ENCODE measurements at regions not wholly inside any gene's neighbourhood (a gene's known extent, or its start where the extent isn't known, plus 50 kb on each side); places are given as distances from the start of the nearest gene placed in this dataset.

- Histone ChIP-seq H4K20me1 (ENCODE audit: insufficient read depth) (no peaks in the 10 kb centered on the region), H2AFZ (ENCODE audit: low read depth, low read length) (no peak overlapping the region), H3K27ac (ENCODE audit: low read length) (no peak overlapping the region), H3K79me2 (replicated peaks; ENCODE audit: insufficient read depth, low read length) (no peaks in the 10 kb centered on the region), H3K27me3 (ENCODE audit: insufficient read depth, low read depth, low read length) (no peaks in the 10 kb centered on the region), H3K36me3 (ENCODE audit: insufficient read depth, low read length) (no peaks in the 10 kb centered on the region), H3K9me3 (ENCODE audit: low read length) (no peaks in the 10 kb centered on the region), H3F3A (ENCODE audit: insufficient read depth, low read length, poor library complexity, severe bottlenecking) (no peaks in the 10 kb centered on the region), H3K4me3 (ENCODE audit: low read length) (no peak overlapping the region), H3K4me2 (ENCODE audit: low read length) (no peak overlapping the region), H3K9ac (ENCODE audit: low read length) (no peak overlapping the region), H3K9me2 (ENCODE audit: insufficient read depth, low read length) (no peaks in the 10 kb centered on the region)
- no peak for TF ChIP-seq REST (IDR thresholded peaks at IDR 0.05; ENCODE audit: borderline replicate concordance)
- no peak for TF ChIP-seq EZH2 (IDR thresholded peaks at IDR 0.05; ENCODE audit: borderline replicate concordance, insufficient read depth, low read length, poor library complexity, severe bottlenecking)
- no peak for TF ChIP-seq RAD21 (conservative IDR thresholded peaks at IDR 0.05)
- no peak for TF ChIP-seq MXI1 (conservative IDR thresholded peaks at IDR 0.05; ENCODE audit: poor library complexity, severe bottlenecking)
- no peak for TF ChIP-seq TAF1 (IDR thresholded peaks at IDR 0.05; ENCODE audit: low read depth)
- TF ChIP-seq POLR2AphosphoS5 (IDR thresholded peaks at IDR 0.05), result no peak
These were observed 250.9 kb downstream of the BCL11A start for GRCh38 chr2:60302377-60303126.

- H3K27ac ChIP-seq (ENCODE audit: low read length), result no peak overlapping the region
- H3K36me3 ChIP-seq (ENCODE audit: insufficient read depth, low read length), result no peaks in the 10 kb centered on the region
- no peaks in the 10 kb centered on the region for H3F3A ChIP-seq (ENCODE audit: insufficient read depth, low read length, poor library complexity, severe bottlenecking)
- H4K20me1 ChIP-seq (ENCODE audit: insufficient read depth), result no peaks in the 10 kb centered on the region
- H3K4me3 ChIP-seq (ENCODE audit: low read length), result no peak overlapping the region
- H3K79me2 ChIP-seq (replicated peaks; ENCODE audit: insufficient read depth, low read length), result no peaks in the 10 kb centered on the region
- H2AFZ ChIP-seq (ENCODE audit: low read depth, low read length), result no peak overlapping the region
- no peaks in the 10 kb centered on the region for H3K27me3 ChIP-seq (ENCODE audit: insufficient read depth, low read depth, low read length)
- TF ChIP-seq RAD21 (conservative IDR thresholded peaks at IDR 0.05) (no peak), POLR2AphosphoS5 (IDR thresholded peaks at IDR 0.05) (no peak), SMC3 (conservative IDR thresholded peaks at IDR 0.05; ENCODE audit: poor library complexity) (no peak), EP300 (conservative IDR thresholded peaks at IDR 0.05; ENCODE audit: poor library complexity, severe bottlenecking) (no peak), CTCF (IDR thresholded peaks at IDR 0.05; ENCODE audit: poor library complexity, severe bottlenecking) (no peak), MXI1 (conservative IDR thresholded peaks at IDR 0.05; ENCODE audit: poor library complexity, severe bottlenecking) (no peak), EZH2 (IDR thresholded peaks at IDR 0.05; ENCODE audit: borderline replicate concordance, insufficient read depth, low read length, poor library complexity, severe bottlenecking) (no peak), REST (IDR thresholded peaks at IDR 0.05; ENCODE audit: borderline replicate concordance) (no peak), TAF1 (IDR thresholded peaks at IDR 0.05; ENCODE audit: low read depth) (no peak)
- no peak overlapping the region for H3K9ac ChIP-seq (ENCODE audit: low read length)
- H3K9me2 ChIP-seq (ENCODE audit: insufficient read depth, low read length), result no peaks in the 10 kb centered on the region
- H3K4me2 ChIP-seq (ENCODE audit: low read length), result no peak overlapping the region
- no peaks in the 10 kb centered on the region for H3K9me3 ChIP-seq (ENCODE audit: low read length)
These were observed 251.7 kb downstream of the BCL11A start for GRCh38 chr2:60301726-60302125.
